WERI-Rb-1 (cell line): ENCODE measurements at regions not wholly inside any gene's neighbourhood (a gene's known extent, or its start where the extent isn't known, plus 50 kb on each side); places are given as distances from the start of the nearest gene placed in this dataset.

ENCODE experiments used
- DNase-seq: peaks from one replicate; pipeline ENCODE4 v3.0.0-alpha.2; 2020
- H3K27ac ChIP-seq: fragments of 250-450 bp; sonication (Bioruptor Pico); 2 replicates; pipeline ENCODE4 v1.5.1; 2020; ENCODE audit warnings: mild to moderate bottlenecking, moderate library complexity
- H3K27me3 ChIP-seq: fragments of 250-450 bp; sonication (Bioruptor Pico); 2 replicates; pipeline ENCODE4 v1.5.1; 2021; ENCODE audit warnings: mild to moderate bottlenecking, low read depth, moderate library complexity; ENCODE audit not compliant: insufficient read depth, severe bottlenecking
- H3K36me3 ChIP-seq: fragments of 250-450 bp; sonication (Bioruptor Pico); 2 replicates; pipeline ENCODE4 v1.5.1; 2020; ENCODE audit warnings: mild to moderate bottlenecking, moderate library complexity
- H3K4me3 ChIP-seq: 2 replicates; pipeline ENCODE4 v1.5.1; 2011; ENCODE audit warnings: low read depth, mild to moderate bottlenecking, control low read depth, low read length
- H3K9me3 ChIP-seq: fragments of 250-450 bp; sonication (Bioruptor Pico); 2 replicates; pipeline ENCODE4 v1.5.1; 2021; ENCODE audit warnings: mild to moderate bottlenecking, moderate library complexity; ENCODE audit not compliant: severe bottlenecking
- TF ChIP-seq, protein P1 (sequence below): IDR thresholded peaks from 2 replicates; pipeline ENCODE4 v1.5.1; 2011; ENCODE audit warnings: low read depth, mild to moderate bottlenecking, control low read depth, inconsistent platforms, low read length

DNA sequence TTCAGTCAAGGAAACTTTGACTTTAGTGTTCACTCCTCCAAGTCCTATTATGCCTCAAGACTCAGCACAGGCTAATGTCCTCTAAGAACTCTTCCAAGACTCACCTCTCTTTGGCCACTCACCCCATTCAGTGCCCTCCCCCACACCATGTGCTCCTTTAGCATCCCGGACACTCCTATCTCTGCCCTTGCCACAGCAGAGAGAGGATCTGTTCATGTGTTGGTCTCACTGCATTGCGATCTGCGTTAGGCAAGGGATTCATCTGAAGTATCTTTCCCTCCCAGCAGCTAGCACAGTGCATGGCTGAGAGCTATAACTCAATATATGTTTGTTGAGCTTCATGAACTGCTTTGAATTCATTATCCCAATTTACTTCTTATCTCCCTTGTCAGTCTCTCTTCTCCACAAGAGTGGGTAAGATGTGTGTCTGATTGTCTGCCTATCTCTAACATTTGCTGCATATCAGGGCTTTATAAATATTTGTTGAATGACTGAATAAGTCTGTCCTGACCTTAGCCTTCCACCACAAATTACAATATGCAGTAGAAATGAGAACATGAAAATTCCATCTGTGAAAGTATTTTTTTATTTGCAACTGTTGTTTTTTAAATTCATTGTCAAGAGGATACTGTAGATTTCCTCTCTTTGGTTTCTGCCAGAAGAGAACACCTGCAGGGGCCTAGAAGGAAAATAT, 179.9 kb upstream of the NCKAP5 start:
- Histone ChIP-seq H3K9me3 (no peaks in the 10 kb centered on the region), H3K27ac (no peak overlapping the region), H3K36me3 (no peaks in the 10 kb centered on the region), H3K27me3 (no peaks in the 10 kb centered on the region), H3K4me3 (no peak overlapping the region)
- TF ChIP-seq, protein P1, sequence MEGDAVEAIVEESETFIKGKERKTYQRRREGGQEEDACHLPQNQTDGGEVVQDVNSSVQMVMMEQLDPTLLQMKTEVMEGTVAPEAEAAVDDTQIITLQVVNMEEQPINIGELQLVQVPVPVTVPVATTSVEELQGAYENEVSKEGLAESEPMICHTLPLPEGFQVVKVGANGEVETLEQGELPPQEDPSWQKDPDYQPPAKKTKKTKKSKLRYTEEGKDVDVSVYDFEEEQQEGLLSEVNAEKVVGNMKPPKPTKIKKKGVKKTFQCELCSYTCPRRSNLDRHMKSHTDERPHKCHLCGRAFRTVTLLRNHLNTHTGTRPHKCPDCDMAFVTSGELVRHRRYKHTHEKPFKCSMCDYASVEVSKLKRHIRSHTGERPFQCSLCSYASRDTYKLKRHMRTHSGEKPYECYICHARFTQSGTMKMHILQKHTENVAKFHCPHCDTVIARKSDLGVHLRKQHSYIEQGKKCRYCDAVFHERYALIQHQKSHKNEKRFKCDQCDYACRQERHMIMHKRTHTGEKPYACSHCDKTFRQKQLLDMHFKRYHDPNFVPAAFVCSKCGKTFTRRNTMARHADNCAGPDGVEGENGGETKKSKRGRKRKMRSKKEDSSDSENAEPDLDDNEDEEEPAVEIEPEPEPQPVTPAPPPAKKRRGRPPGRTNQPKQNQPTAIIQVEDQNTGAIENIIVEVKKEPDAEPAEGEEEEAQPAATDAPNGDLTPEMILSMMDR: no peak
- no peak for DNase-seq

DNA sequence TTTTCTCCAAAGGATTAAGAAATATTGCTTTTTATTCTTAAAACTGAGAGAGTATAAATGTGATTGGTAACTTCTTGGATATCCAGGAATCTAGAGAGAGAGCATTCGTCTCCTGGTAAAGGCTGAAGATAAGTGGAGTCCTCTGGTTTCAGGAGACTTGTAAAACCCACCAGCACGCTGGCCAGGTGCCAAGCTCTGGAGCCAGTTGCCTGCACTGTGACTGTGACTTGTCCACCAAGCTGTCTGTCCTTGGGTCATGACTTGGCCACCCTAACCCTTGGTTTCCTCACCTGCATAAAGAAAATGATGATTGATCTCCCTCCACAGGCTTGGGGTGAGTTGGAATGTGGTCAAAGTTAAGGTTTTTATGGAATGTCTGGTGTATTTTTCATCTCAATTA, 185.4 kb upstream of the NCKAP5 start:
- Histone ChIP-seq H3K9me3 (no peaks in the 10 kb centered on the region), H3K27me3 (no peaks in the 10 kb centered on the region), H3K36me3 (no peaks in the 10 kb centered on the region), H3K4me3 (no peak overlapping the region), H3K27ac (no peak overlapping the region)
- DNase-seq: no peak
- TF ChIP-seq, protein P1: no peak

DNA sequence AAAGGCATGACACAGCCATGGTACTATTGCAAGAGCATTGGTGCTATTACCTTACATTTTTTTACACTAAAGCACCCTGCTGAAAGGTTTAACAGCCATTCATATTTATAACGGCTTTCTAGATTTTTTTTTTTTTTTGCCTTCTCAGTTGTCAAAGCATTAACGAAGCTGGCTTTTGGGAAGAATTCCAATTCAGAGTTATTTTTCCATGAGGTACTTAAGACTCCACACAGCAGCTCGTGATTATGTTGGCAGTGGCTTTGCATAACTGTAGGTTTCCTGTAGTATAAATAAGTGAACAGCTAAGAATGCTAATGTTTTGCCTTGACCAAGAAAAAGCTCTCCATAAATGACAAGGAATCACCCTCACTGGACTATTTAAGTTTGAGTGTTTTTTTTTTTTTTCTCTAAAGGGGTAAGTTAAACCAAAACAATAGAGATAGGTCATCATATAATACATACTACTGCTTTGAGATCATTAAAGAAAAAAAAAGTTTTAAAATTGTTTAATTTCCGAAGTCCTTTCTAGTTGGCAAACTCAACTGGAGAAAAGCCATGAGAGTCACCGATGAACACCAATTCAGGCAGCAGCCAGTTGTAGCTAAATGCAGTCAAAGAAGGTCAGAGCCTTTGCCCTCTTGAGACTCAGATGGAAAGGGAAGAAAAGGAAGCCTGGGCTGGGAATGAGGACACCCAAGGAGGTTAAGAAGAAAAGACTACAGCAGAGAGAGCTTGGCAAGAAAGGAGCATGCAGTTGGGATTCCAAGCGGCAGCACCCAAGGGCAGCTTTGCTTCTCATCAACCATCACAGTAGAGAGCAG, 187.4 kb upstream of the NCKAP5 start:
- Histone ChIP-seq H3K27ac (no peak overlapping the region), H3K4me3 (no peak overlapping the region), H3K9me3 (no peaks in the 10 kb centered on the region), H3K27me3 (no peaks in the 10 kb centered on the region), H3K36me3 (no peaks in the 10 kb centered on the region)
- no peak for DNase-seq
- TF ChIP-seq, protein P1: no peak

DNA sequence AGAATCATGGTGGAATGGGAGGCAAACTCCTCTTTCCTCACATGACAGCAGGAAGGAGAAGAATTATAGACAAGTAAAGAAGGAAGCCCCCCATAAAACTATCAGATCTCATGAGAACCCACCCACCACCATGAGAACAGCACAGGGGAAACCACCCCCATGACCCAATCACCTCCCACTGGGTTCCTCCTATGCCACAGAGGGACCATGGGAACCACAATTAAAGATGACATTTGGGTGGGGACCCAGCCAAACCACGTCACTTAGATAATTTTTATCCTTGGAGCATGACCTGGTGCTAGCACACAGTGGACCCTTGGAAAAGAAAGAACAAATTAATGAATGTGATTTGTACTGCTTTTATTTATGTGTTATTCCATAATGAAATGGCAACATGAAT, 188.6 kb upstream of the NCKAP5 start:
- Histone ChIP-seq H3K9me3 (no peaks in the 10 kb centered on the region), H3K27ac (no peak overlapping the region), H3K36me3 (no peaks in the 10 kb centered on the region), H3K4me3 (no peak overlapping the region), H3K27me3 (no peaks in the 10 kb centered on the region)
- TF ChIP-seq, protein P1: no peak
- DNase-seq: no peak

DNA sequence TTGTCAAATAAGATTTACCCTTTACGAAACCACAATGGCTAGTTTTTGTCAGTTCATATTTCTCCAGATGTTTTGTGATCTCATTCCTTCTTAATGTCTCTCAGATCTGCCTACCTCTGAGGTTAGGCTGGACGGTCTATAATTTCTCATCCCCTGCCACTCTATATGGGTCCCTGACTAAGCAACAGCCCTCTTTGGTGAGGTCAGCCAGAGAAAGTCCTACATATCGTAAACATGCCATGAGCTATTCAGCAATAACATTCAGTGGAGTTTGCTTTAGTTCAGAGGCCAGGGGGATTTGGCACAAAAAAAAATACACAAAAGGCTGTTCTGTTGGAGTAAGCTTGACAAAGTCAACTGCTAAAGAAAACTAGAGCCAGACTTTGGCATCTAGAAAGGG, 192.1 kb upstream of the NCKAP5 start:
- H3K4me3 ChIP-seq: no peak overlapping the region
- DNase-seq: no peak
- no peaks in the 10 kb centered on the region for H3K36me3 ChIP-seq
- TF ChIP-seq, protein P1: no peak
- H3K27ac ChIP-seq: no peak overlapping the region
- H3K27me3 ChIP-seq: no peaks in the 10 kb centered on the region
- H3K9me3 ChIP-seq: peaks cover 5% of the 10 kb centered on the region

DNA sequence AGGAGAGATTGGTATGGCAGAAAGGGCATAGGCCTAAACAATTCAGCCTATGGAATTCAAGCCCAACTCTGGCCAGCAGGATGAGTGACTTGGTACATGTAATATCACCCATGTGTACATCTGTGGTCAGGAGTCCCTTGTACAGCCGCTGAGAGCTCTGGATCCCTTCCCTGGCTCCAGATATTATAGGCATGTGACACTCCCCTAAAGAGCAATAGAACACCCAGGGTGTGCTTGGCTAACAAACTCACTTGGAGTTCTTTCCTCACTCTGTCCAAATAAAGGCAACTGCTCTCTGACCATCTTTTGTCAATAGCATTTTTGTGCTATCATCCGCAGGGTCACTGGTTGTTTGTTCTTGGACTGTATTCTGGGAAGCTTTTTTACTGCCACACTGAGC, 197.4 kb upstream of the NCKAP5 start:
- TF ChIP-seq, protein P1: no peak
- Histone ChIP-seq H3K27ac (no peak overlapping the region), H3K36me3 (no peaks in the 10 kb centered on the region), H3K4me3 (no peak overlapping the region), H3K9me3 (peaks cover 5% of the 10 kb centered on the region), H3K27me3 (no peaks in the 10 kb centered on the region)
- no peak for DNase-seq
